22Rv1 (cell line): ENCODE measurements at regions not wholly inside any gene's neighbourhood (a gene's known extent, or its start where the extent isn't known, plus 50 kb on each side); places are given as distances from the start of the nearest gene placed in this dataset.

ENCODE experiments used
- CTCF ChIP-seq: fragments of 450-650 bp; IDR thresholded peaks from 2 replicates; pipeline ENCODE4 v1.5.1; 2017; ENCODE audit warnings: mild to moderate bottlenecking
- ZFX ChIP-seq: fragments of 450-650 bp; IDR thresholded peaks from 2 replicates; pipeline ENCODE4 v1.6.1; 2017; ENCODE audit warnings: antibody characterized with exemption, borderline replicate concordance

GRCh38 chr5:67496051-67496450 lies 299.5 kb upstream of the CD180 start:
- TF ChIP-seq CTCF (no peak), ZFX (no peak)
